Stimulated activated CD4-positive, alpha-beta T cell treated with anti-CD3 and anti-CD28 coated beads, Interleukin-1b, Interleukin-23, amount 100 ng/mL, for 4 hours (primary cell): ENCODE measurements at regions not wholly inside any gene's neighbourhood (a gene's known extent, or its start where the extent isn't known, plus 50 kb on each side); places are given as distances from the start of the nearest gene placed in this dataset.
"Not testable (repeated sequence)": the region's sequence is repeated elsewhere in the genome, so short reads cannot be mapped to it uniquely, and the experiment has no call there.

ENCODE experiments used
- DNase-seq, 2 donors: peaks; one replicate each; pipeline ENCODE4 v3.0.0-alpha.2; 2020; ENCODE audit warnings: low read depth in 2 of 2

DNA sequence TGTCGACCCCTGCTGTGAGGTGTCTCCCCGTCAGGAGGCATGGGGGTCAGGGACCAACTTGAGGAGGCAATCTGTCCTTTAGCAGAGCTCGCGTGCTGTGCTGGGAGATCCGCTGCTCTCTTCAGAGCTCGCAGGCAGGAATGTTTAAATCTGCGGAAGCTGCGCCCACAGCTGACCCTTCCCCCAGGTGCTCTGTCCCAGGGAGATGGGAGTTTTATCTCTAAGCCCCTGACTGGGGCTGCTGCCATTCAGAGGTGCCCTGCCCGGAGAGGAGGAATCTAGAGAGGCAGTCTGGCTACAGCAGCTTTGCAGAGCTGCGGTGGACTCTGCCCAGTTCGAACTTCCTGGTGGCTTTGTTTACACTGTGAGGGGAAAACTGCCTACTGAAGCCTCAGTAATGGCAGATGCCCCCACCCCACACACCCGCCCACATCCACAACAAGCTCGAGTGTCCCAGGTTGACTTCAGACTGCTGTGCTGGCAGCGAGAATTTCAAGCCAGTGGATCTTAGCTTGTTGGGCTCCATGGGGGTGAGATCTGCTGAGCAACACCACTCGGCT lies 133.1 kb downstream of the CENPC start:
- not testable (repeated sequence) for DNase-seq

- DNase-seq, result no peak
These were observed 142.0 kb downstream of the CENPC start for GRCh38 chr4:67403342-67403741.

GRCh38 chr4:67401902-67402301 lies 143.4 kb downstream of the CENPC start:
- DNase-seq, result no peak

DNA sequence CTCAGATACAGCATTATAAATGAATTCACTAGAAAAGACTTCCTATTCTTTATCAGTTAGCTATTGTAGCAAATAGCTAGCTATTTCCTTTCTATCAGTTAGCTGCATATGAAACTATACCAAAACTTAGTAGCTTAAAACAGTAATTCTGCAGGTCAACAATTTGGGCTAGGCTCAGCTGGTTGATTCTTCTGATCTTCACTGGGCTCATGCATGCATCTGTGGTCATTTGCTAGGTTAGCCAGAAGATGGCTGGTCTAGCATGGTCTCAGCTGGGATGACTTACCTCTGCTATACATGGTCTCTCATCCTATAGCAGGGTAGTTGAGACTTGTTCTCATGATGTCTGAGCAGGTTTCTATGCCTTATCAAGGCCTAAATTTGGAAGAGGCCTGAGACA lies 147.4 kb downstream of the CENPC start:
- no peak for DNase-seq

GRCh38 chr4:67397031-67397430 lies 148.3 kb downstream of the CENPC start:
- no peak for DNase-seq

- DNase-seq, result no peak
These were observed 149.3 kb downstream of the CENPC start for GRCh38 chr4:67396008-67396407.

GRCh38 chr4:67394879-67395278 lies 150.4 kb downstream of the CENPC start:
- no peak for DNase-seq

DNA sequence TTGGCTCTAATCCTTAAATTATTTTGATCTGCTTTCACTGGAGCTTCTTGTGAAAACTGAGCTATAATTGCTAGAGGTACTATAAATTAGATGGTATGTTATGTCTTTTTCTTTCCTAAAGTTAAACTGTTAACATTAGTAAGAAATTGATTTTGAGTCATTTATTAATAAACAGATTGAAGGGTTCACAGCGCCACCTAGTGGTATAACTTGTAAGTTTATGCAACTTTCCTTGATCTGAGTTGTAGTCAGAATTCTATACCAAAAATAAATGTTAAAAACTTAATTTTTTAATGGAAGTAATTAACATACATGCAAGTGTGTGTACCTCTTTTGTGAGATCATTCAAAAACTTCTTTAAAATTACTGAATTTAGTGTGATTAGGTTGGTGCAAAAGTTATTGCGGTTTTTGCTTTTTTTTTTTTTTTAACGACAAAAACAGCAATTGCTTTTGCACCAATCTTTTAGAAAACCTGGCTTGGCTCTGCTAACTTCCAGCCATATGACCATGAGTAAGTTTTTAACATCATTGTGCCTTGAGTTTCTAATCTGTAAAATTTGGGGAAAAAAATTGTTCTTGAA lies 151.5 kb downstream of the CENPC start:
- peak in 1 of 2 donors; percentile 12 for DNase-seq

GRCh38 chr4:67393007-67393406 lies 152.3 kb downstream of the CENPC start:
- no peak for DNase-seq

GRCh38 chr4:67381406-67381804 lies 163.9 kb downstream of the CENPC start:
- DNase-seq, result not testable (repeated sequence)

DNA sequence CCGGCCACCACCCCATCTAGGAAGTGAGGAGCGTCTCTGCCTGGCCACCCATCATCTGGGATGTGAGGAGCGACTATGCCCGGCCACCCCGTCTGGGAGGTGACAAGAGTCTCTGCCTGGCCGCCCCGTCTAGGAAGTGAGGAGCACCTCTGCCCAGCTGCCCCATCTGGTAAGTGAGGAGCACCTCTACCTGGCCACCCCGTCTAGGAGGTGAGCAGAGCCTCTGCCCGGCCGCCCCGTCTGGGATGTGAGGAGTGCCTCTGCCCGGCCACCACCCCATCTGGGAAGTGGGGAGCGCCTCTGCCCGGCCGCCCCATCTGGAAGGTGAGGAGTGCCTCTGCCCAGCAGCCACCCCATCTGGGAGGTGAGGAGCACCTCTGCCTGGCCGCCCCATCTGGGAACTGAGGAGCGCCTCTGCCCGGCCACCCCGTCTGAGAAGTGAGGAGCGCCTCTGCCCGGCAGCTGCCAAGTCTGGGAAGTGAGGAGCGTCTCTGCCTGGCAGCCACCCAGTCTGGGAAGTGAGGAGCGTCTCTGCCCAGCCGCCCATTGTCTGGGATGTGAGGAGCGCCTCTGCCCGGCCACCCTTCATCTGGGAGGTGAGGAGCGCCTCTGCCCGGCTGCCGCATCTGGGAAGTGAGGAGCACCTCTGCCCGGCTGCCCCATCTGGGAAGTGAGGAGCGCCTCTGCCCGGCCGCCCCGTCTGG lies 164.4 kb downstream of the CENPC start:
- not testable (repeated sequence) for DNase-seq

GRCh38 chr4:67380154-67380553 lies 165.1 kb downstream of the CENPC start:
- no peak for DNase-seq

DNA sequence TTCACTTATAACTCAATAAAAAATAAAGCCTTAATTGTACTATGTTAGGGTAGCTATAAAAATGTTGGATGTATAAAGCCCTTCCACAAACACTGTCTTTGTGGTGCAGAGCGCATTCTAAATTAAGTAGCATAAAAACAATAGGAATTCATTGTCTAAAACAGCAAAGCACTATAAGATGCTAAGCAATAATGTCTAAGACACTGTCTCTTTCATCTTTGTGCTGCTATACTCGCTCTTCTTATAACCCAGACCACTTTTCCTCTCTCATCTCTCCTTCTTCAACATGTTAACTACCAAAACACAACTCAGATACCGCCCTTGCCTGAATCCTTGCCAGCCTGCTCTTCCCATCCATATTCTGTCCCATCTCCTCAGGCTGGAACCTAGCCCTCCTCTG lies 170.0 kb downstream of the CENPC start:
- no peak for DNase-seq

- no peak for DNase-seq
These were observed 173.7 kb downstream of the CENPC start for GRCh38 chr4:67371615-67372014.

DNA sequence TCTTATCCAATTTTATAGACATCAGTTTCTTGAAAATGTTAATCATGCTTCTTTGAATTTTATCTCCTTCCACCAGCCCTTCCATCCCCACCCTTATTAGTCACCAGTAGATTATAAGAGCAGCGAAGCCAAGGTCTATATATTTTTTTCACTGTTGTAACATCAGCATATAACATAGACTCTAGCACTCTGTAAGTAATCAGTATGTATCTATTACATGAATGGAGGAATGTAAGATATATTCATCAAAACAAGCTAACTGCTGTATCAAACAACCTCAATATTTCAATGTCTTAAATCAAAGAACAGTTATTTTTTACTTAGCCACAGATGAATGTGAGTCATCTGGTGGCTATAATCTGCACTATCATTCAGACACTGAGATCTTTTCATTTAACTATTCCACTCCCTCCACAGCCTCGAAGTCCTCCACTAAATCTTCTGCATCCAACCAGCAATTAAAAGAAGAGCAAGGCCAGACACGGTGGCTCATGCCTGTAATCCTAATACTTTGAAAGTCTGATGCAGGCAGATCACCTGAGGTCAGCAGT lies 178.9 kb downstream of the CENPC start:
- DNase-seq, result no peak

- no peak for DNase-seq
These were observed 179.6 kb downstream of the CENPC start for GRCh38 chr4:67365661-67366245.

DNA sequence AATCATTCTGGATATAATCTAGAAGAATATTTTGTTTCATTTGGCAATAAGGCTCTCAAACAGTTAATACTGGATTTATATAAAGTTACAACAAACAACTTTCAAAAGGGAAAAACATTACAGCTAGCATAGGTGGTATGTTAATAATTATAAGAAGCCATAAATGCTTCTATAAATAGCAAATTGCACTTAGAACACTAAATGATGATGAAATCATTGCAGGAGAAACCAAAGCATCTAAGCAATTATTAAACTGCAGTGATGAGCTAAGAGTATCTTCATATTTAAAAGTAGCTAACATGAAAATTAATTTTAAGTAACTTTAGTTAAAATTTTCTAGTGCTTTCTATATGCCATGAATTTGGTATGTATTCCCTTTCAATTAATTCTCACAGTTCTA lies 189.5 kb downstream of the CENPC start:
- DNase-seq, result no peak

DNA sequence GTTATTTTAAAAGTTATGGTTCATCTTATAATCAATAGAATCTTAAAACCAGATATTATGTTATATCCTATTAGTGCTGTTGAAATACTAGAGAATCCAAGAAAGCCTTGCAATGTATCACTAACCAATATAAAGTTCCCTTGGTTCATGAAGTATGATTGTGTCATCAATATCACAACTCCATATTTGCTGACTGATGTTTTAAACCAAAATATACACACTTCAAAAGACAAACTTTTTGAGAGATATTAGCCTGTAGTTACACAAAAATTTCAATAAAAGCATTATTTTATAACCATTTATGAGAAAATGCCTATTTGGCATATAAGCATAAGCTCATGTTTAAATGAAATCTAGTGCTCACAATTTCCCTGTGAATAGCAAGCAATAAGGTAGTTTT lies 198.6 kb downstream of the CENPC start:
- no peak for DNase-seq

GRCh38 chr4:67344594-67345380 lies 200.5 kb downstream of the CENPC start:
- DNase-seq, result no peak

DNA sequence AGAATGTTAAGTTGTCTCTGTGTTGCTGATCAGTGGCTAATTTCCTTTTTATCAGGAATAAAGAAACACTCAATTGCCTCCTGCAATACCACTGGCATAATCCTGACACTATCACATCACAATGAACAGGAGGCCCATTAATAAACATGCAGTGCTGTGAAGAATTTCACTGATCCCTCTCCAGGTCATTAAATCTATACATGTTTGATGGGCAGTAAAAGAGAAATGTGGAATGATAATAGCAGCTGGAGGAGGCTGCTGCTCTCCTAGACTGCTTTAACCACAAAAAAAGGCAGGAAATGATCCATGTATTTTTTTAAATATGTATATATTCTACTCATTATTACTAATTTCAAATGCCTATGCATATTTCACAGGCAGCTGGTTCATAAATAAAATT lies 202.1 kb downstream of the CENPC start:
- DNase-seq, result no peak

- DNase-seq, result no peak
These were observed 203.0 kb downstream of the CENPC start for GRCh38 chr4:67342291-67342690.

- DNase-seq, result no peak
These were observed 211.6 kb downstream of the CENPC start for GRCh38 chr4:67333664-67334063.
